Hypothalamus (tissue), 51 donors: ENCODE measurements at regions not wholly inside any gene's neighbourhood (a gene's known extent, or its start where the extent isn't known, plus 50 kb on each side); places are given as distances from the start of the nearest gene placed in this dataset.

Experiments
- DNase-seq, 51 donors: peaks; one replicate each; lab custom pipeline; 2025; lab: John Stamatoyannopoulos, UW

- no peak for DNase-seq
Measured at GRCh38 chr1:203926025-203926540, 64.7 kb downstream of the SNRPE start.

- DNase-seq = no peak
Measured at GRCh38 chr1:203929741-203930309, 68.4 kb downstream of the SNRPE start.

GRCh38 chr1:203930342-203930741 is 68.9 kb downstream of the SNRPE start:
- no peak for DNase-seq

- DNase-seq = no peak
Measured at GRCh38 chr1:203931953-203932352, 70.6 kb downstream of the SNRPE start.

- DNase-seq = no peak
Measured at GRCh38 chr1:203932556-203932955, 71.2 kb downstream of the SNRPE start.

GRCh38 chr1:203934027-203934426 is 72.6 kb downstream of the SNRPE start:
- DNase-seq = no peak

- no peak for DNase-seq
Measured at GRCh38 chr1:203934651-203935050, 73.3 kb downstream of the SNRPE start.

GRCh38 chr1:203935321-203935720 is 73.9 kb downstream of the SNRPE start:
- DNase-seq = no peak

- DNase-seq = no peak
Measured at GRCh38 chr1:203937678-203938330, 76.4 kb downstream of the SNRPE start.

- no peak for DNase-seq
Measured at GRCh38 chr1:203944651-203945404, 83.4 kb downstream of the SNRPE start.

- DNase-seq = no peak
Measured at GRCh38 chr1:203954293-203954692, 92.9 kb downstream of the SNRPE start.

- DNase-seq = no peak
Measured at GRCh38 chr1:203954788-203955552, 93.6 kb downstream of the SNRPE start.

GRCh38 chr1:203968761-203969160 is 104.2 kb upstream of the SOX13 start:
- DNase-seq = no peak

- no peak for DNase-seq
Measured at GRCh38 chr1:203969846-203970245, 103.1 kb upstream of the SOX13 start.

GRCh38 chr1:203985044-203985443 is 87.9 kb upstream of the SOX13 start:
- DNase-seq = no peak

GRCh38 chr1:203985676-203986075 is 87.2 kb upstream of the SOX13 start:
- no peak for DNase-seq

- DNase-seq = no peak
Measured at GRCh38 chr1:203986887-203987461, 85.9 kb upstream of the SOX13 start.

GRCh38 chr1:203990118-203990517 is 82.8 kb upstream of the SOX13 start:
- no peak for DNase-seq

- DNase-seq = no peak
Measured at GRCh38 chr1:203992440-203992839, 80.5 kb upstream of the SOX13 start.

GRCh38 chr1:203993256-203993655 is 79.7 kb upstream of the SOX13 start:
- DNase-seq = no peak

- no peak for DNase-seq
Measured at GRCh38 chr1:203995228-203995627, 77.7 kb upstream of the SOX13 start.
